ENCODE measurements at regions not wholly inside any gene's neighbourhood (a gene's known extent, or its start where the extent isn't known, plus 50 kb on each side); places are given as distances from the start of the nearest gene placed in this dataset.

DNA sequence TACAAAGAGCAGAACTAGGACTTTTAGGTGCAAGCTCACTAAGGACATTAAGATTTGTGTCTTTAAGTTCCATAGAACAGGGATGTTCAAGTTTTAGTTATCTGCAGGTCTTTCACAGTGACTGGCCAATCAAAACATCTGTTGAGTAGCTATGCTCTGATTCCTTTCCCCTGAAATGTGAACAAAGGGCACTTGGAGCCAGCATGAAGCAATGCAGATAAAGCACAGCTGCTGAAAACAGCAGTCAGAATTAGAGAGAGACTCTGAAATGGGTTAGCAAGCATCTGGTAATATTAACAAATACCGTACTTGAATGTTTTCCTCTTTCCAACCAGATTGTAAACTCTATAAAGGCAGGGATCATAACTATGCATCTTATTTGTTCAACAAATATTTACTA lies 276.9 kb downstream of the RAB28 start:
- no peak overlapping the region for H3K27ac ChIP-seq (ENCODE audit: low read length in 2 of 2)
- H3K4me1 Mint-ChIP-seq: no peaks in the 10 kb centered on the region
- no peak overlapping the region for H3K27ac Mint-ChIP-seq
- no peaks in the 10 kb centered on the region for H3K9me3 ChIP-seq (ENCODE audit: control extremely low read depth in 1 of 3, control insufficient read depth in 2 of 3, insufficient read depth in 1 of 3, low read length in 2 of 3)
- H3K79me2 ChIP-seq (ENCODE audit: control insufficient read depth, insufficient read depth, low read length): no peaks in the 10 kb centered on the region
- TF ChIP-seq, protein P1, sequence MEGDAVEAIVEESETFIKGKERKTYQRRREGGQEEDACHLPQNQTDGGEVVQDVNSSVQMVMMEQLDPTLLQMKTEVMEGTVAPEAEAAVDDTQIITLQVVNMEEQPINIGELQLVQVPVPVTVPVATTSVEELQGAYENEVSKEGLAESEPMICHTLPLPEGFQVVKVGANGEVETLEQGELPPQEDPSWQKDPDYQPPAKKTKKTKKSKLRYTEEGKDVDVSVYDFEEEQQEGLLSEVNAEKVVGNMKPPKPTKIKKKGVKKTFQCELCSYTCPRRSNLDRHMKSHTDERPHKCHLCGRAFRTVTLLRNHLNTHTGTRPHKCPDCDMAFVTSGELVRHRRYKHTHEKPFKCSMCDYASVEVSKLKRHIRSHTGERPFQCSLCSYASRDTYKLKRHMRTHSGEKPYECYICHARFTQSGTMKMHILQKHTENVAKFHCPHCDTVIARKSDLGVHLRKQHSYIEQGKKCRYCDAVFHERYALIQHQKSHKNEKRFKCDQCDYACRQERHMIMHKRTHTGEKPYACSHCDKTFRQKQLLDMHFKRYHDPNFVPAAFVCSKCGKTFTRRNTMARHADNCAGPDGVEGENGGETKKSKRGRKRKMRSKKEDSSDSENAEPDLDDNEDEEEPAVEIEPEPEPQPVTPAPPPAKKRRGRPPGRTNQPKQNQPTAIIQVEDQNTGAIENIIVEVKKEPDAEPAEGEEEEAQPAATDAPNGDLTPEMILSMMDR (IDR thresholded peaks at IDR 0.05): no peak
- no peak for TF ChIP-seq EZH2 (IDR thresholded peaks at IDR 0.05; ENCODE audit: borderline replicate concordance, insufficient read depth, low read depth, low read length, poor library complexity, severe bottlenecking)
- no peaks in the 10 kb centered on the region for H3K27me3 ChIP-seq (replicated peaks in 1 of 4; ENCODE audit: control extremely low read depth in 1 of 4, control insufficient read depth in 3 of 4, insufficient read depth in 4 of 4, low read length in 3 of 4)
- no peaks in the 10 kb centered on the region for H3K9me3 Mint-ChIP-seq (ENCODE audit: insufficient read depth)
- no peak overlapping the region for H2AFZ ChIP-seq (ENCODE audit: insufficient read depth, low read depth, low read length, poor library complexity, severe bottlenecking)
- ATAC-seq (ENCODE audit: low read depth) (no peak), DNase-seq (no peak)
- H3K36me3 ChIP-seq (replicated peaks in 1 of 2; ENCODE audit: control extremely low read depth in 1 of 2, control insufficient read depth in 1 of 2, extremely low read depth in 1 of 2, insufficient read depth in 2 of 2, low read length in 1 of 2): no peaks in the 10 kb centered on the region
- H3K9ac ChIP-seq (ENCODE audit: low read length): no peak overlapping the region
- no peaks in the 10 kb centered on the region for H3K27me3 Mint-ChIP-seq
- no peak overlapping the region for H3K4me3 ChIP-seq (ENCODE audit: control extremely low read depth in 1 of 5, extremely low read depth in 1 of 5, insufficient read depth in 1 of 5, low read depth in 2 of 5, low read length in 4 of 5)
- no CpG with 5 or more reads among the region's 1 CpG for WGBS (ENCODE audit: insufficient coverage)
- CTCF ChIA-PET: no interaction called here
- POLR2A ChIA-PET: no interaction called here
- intact Hi-C loops (cut with micrococcal nuclease): no loop called here
- H3K4me2 ChIP-seq (replicated peaks; ENCODE audit: low read depth, low read length, poor library complexity, severe bottlenecking): no peak overlapping the region
- H3K4me1 ChIP-seq (ENCODE audit: control insufficient read depth in 2 of 2, insufficient read depth in 2 of 2, low read length in 2 of 2): no peaks in the 10 kb centered on the region
- H4K20me1 ChIP-seq (ENCODE audit: control insufficient read depth, insufficient read depth, low read length, poor library complexity, severe bottlenecking): no peaks in the 10 kb centered on the region
- no peak overlapping the region for H3K4me3 Mint-ChIP-seq

GRCh38 chr4:13203101-13203500 lies 281.0 kb downstream of the RAB28 start:
- Histone ChIP-seq H3K27me3 (replicated peaks in 1 of 4; ENCODE audit: control extremely low read depth in 1 of 4, control insufficient read depth in 3 of 4, insufficient read depth in 4 of 4, low read length in 3 of 4) (no peaks in the 10 kb centered on the region), H3K79me2 (ENCODE audit: control insufficient read depth, insufficient read depth, low read length) (no peaks in the 10 kb centered on the region), H3K27ac (ENCODE audit: low read length in 2 of 2) (no peak overlapping the region), H3K4me3 (ENCODE audit: control extremely low read depth in 1 of 5, extremely low read depth in 1 of 5, insufficient read depth in 1 of 5, low read depth in 2 of 5, low read length in 4 of 5) (no peak overlapping the region), H3K9ac (ENCODE audit: low read length) (no peak overlapping the region), H4K20me1 (ENCODE audit: control insufficient read depth, insufficient read depth, low read length, poor library complexity, severe bottlenecking) (no peaks in the 10 kb centered on the region), H3K4me1 (ENCODE audit: control insufficient read depth in 2 of 2, insufficient read depth in 2 of 2, low read length in 2 of 2) (no peaks in the 10 kb centered on the region), H3K36me3 (replicated peaks in 1 of 2; ENCODE audit: control extremely low read depth in 1 of 2, control insufficient read depth in 1 of 2, extremely low read depth in 1 of 2, insufficient read depth in 2 of 2, low read length in 1 of 2) (no peaks in the 10 kb centered on the region), H3K4me2 (replicated peaks; ENCODE audit: low read depth, low read length, poor library complexity, severe bottlenecking) (no peak overlapping the region), H2AFZ (ENCODE audit: insufficient read depth, low read depth, low read length, poor library complexity, severe bottlenecking) (no peak overlapping the region), H3K9me3 (ENCODE audit: control extremely low read depth in 1 of 3, control insufficient read depth in 2 of 3, insufficient read depth in 1 of 3, low read length in 2 of 3) (no peaks in the 10 kb centered on the region)
- no peaks in the 10 kb centered on the region for H3K27me3 Mint-ChIP-seq
- CTCF ChIA-PET: no interaction called here
- POLR2A ChIA-PET: no interaction called here
- TF ChIP-seq EZH2 (IDR thresholded peaks at IDR 0.05; ENCODE audit: borderline replicate concordance, insufficient read depth, low read depth, low read length, poor library complexity, severe bottlenecking): no peak
- TF ChIP-seq, protein P1 (IDR thresholded peaks at IDR 0.05): no peak
- intact Hi-C loops (cut with micrococcal nuclease): no loop called here
- no peak overlapping the region for H3K4me3 Mint-ChIP-seq
- no peak for DNase-seq
- no peak for ATAC-seq (ENCODE audit: low read depth)
- no peaks in the 10 kb centered on the region for H3K4me1 Mint-ChIP-seq
- H3K9me3 Mint-ChIP-seq (ENCODE audit: insufficient read depth): no peaks in the 10 kb centered on the region
- no CpG with 5 or more reads among the region's 1 CpG for WGBS (ENCODE audit: insufficient coverage)
- no peak overlapping the region for H3K27ac Mint-ChIP-seq

All from B cell (primary cell).